ENCODE measurements at regions not wholly inside any gene's neighbourhood (a gene's known extent, or its start where the extent isn't known, plus 50 kb on each side); places are given as distances from the start of the nearest gene placed in this dataset.

DNA sequence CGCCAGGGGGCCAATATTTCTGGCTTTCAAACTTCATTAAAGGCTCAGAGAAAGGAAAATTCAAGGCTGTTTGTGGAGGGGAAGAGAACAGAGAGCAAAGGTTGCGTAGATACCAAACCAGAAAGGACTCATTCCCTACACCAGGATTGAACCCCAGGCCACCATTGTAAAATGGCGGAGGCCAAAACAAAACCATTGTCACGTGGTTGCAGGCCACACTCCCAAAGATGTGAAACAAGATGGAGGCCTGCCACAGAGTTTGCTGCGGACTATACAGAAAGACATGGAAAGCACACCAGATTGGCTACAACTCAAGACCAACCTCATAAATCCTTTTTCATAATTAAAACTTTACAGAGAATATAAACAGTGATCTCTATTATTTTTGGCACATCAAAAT is 116.5 kb downstream of the KCNK1 start:
- H3K9me3 ChIP-seq = no peaks in the 10 kb centered on the region
- H3K4me1 ChIP-seq = peaks cover 10% of the 10 kb centered on the region
- no peak overlapping the region for H3K4me3 ChIP-seq
- intact Hi-C loops (cut with DNase I) = no loop called here
- no peak for TF ChIP-seq CTCF (IDR thresholded peaks at IDR 0.05)
- no peak for TF ChIP-seq POLR2AphosphoS5 (IDR thresholded peaks at IDR 0.05; ENCODE audit: insufficient read depth in 1 of 2, low read depth in 1 of 2)
- TF ChIP-seq POLR2A (IDR thresholded peaks at IDR 0.05) = no peak
- no peak overlapping the region for H3K27ac ChIP-seq
- no peaks in the 10 kb centered on the region for H3K27me3 ChIP-seq
- no peaks in the 10 kb centered on the region for H3K36me3 ChIP-seq
- DNase-seq (ENCODE audit: extremely low spot score in 2 of 2) = no peak

DNA sequence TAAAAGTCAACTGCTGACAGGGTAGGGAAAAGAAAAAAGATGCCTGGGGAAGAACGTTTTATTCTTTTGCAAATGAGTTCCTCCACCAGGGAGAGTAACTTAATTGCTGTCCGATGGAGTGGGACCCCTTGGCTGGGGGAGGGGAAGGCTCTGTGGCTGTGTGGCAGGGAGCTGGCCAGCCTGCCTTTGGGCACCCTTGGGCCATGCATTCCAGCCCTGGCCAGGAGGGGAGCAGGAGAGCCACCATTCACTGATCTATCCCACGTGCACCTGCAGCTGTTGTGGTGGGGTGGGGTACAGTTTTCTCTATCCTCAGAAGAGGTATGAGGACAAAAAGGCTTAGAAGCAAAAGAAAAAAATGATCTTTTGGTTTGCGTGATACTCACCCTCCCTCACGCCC is 116.9 kb downstream of the KCNK1 start:
- Histone ChIP-seq H3K4me3 (no peak overlapping the region), H3K9me3 (no peaks in the 10 kb centered on the region), H3K27ac (no peak overlapping the region), H3K36me3 (no peaks in the 10 kb centered on the region), H3K27me3 (no peaks in the 10 kb centered on the region), H3K4me1 (peaks cover 10% of the 10 kb centered on the region)
- intact Hi-C loops (cut with DNase I) = no loop called here
- TF ChIP-seq POLR2AphosphoS5 (IDR thresholded peaks at IDR 0.05; ENCODE audit: insufficient read depth in 1 of 2, low read depth in 1 of 2) = no peak
- no peak for DNase-seq (ENCODE audit: extremely low spot score in 2 of 2)

GRCh38 chr1:233732206-233732605 is 118.3 kb downstream of the KCNK1 start:
- H3K4me1 ChIP-seq = peaks cover 10% of the 10 kb centered on the region
- intact Hi-C loops (cut with DNase I) = no loop called here
- H3K27me3 ChIP-seq = no peaks in the 10 kb centered on the region
- no peak overlapping the region for H3K27ac ChIP-seq
- H3K4me3 ChIP-seq = no peak overlapping the region
- H3K9me3 ChIP-seq = no peaks in the 10 kb centered on the region
- TF ChIP-seq POLR2A (IDR thresholded peaks at IDR 0.05) (no peak), CTCF (IDR thresholded peaks at IDR 0.05) (no peak), POLR2AphosphoS5 (IDR thresholded peaks at IDR 0.05; ENCODE audit: insufficient read depth in 1 of 2, low read depth in 1 of 2) (no peak)
- no peaks in the 10 kb centered on the region for H3K36me3 ChIP-seq
- DNase-seq (ENCODE audit: extremely low spot score in 2 of 2) = no peak

- H3K27ac ChIP-seq = no peak overlapping the region
- no peaks in the 10 kb centered on the region for H3K27me3 ChIP-seq
- H3K9me3 ChIP-seq = no peaks in the 10 kb centered on the region
- TF ChIP-seq POLR2AphosphoS5 (IDR thresholded peaks at IDR 0.05; ENCODE audit: insufficient read depth in 1 of 2, low read depth in 1 of 2) (no peak), POLR2A (IDR thresholded peaks at IDR 0.05) (no peak), CTCF (IDR thresholded peaks at IDR 0.05) (no peak)
- DNase-seq (ENCODE audit: extremely low spot score in 2 of 2) = no peak
- H3K36me3 ChIP-seq = no peaks in the 10 kb centered on the region
- H3K4me1 ChIP-seq = peaks cover 10% of the 10 kb centered on the region
- intact Hi-C loops (cut with DNase I) = no loop called here
- no peak overlapping the region for H3K4me3 ChIP-seq
Measured at GRCh38 chr1:233734456-233734855, 120.5 kb downstream of the KCNK1 start.

GRCh38 chr1:233735331-233735730 is 121.4 kb downstream of the KCNK1 start:
- no peaks in the 10 kb centered on the region for H3K27me3 ChIP-seq
- DNase-seq (ENCODE audit: extremely low spot score in 2 of 2) = no peak
- H3K9me3 ChIP-seq = no peaks in the 10 kb centered on the region
- H3K4me3 ChIP-seq = no peak overlapping the region
- TF ChIP-seq CTCF (IDR thresholded peaks at IDR 0.05) (no peak), POLR2A (IDR thresholded peaks at IDR 0.05) (no peak), POLR2AphosphoS5 (IDR thresholded peaks at IDR 0.05; ENCODE audit: insufficient read depth in 1 of 2, low read depth in 1 of 2) (no peak)
- H3K36me3 ChIP-seq = no peaks in the 10 kb centered on the region
- intact Hi-C loops (cut with DNase I) = no loop called here
- H3K27ac ChIP-seq = no peak overlapping the region
- H3K4me1 ChIP-seq = peaks cover 10% of the 10 kb centered on the region

DNA sequence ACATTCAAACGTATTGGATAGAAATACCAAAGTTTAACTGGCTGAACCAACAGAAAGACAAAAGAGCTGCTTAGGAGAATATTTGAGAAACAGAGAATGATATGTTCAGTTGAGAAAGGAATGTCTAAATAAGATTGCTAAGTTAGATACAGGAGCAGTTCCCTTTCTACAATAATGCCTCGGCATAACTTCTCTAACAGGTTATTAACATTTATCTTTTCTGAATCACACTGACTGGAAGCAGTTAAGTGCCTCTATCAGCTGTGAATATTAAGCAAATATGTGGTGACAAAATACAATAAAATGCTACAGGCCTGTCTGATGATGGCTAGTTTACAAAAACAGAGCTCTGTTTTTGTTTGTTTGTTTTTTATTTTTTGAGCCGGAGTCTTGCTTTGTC is 121.9 kb downstream of the KCNK1 start:
- intact Hi-C loops (cut with DNase I) = no loop called here
- no peak for TF ChIP-seq POLR2AphosphoS5 (IDR thresholded peaks at IDR 0.05; ENCODE audit: insufficient read depth in 1 of 2, low read depth in 1 of 2)
- TF ChIP-seq POLR2A (IDR thresholded peaks at IDR 0.05) = no peak
- no peak for TF ChIP-seq CTCF (IDR thresholded peaks at IDR 0.05)
- no peaks in the 10 kb centered on the region for H3K9me3 ChIP-seq
- H3K36me3 ChIP-seq = no peaks in the 10 kb centered on the region
- no peaks in the 10 kb centered on the region for H3K27me3 ChIP-seq
- H3K27ac ChIP-seq = no peak overlapping the region
- H3K4me3 ChIP-seq = no peak overlapping the region
- no peak for DNase-seq (ENCODE audit: extremely low spot score in 2 of 2)
- peaks cover 8% of the 10 kb centered on the region for H3K4me1 ChIP-seq
